Esophagus squamous epithelium (tissue), 4 donors: ENCODE measurements at regions not wholly inside any gene's neighbourhood (a gene's known extent, or its start where the extent isn't known, plus 50 kb on each side); places are given as distances from the start of the nearest gene placed in this dataset.

Experiments used
- CTCF ChIP-seq, 6 experiments: fragments of 450-650 bp in 4 of 6; fragments of 200-600 bp in 2 of 6; sonication (generic) in 2 of 6; IDR thresholded peaks; one replicate each; pipeline ENCODE4 v1.5.1; 2016 to 2019; ENCODE audit warnings: antibody characterized with exemption in 6 of 6, mild to moderate bottlenecking in 4 of 6, moderate library complexity in 4 of 6
- POLR2A ChIP-seq, 4 donors: fragments of 450-650 bp; IDR thresholded peaks; one replicate each; pipeline ENCODE4 v1.6.1; 2017; ENCODE audit warnings: antibody characterized with exemption in 4 of 4, mild to moderate bottlenecking in 4 of 4, moderate library complexity in 3 of 4

GRCh38 chr2:187991389-187991788 lies 300.3 kb upstream of the GULP1 start:
- TF ChIP-seq POLR2A (IDR thresholded peaks at IDR 0.05), result no peak
- no peak for TF ChIP-seq CTCF (IDR thresholded peaks at IDR 0.05)
